Progenitor cell of endocrine pancreas (in vitro differentiated cells): ENCODE measurements at regions not wholly inside any gene's neighbourhood (a gene's known extent, or its start where the extent isn't known, plus 50 kb on each side); places are given as distances from the start of the nearest gene placed in this dataset.

ENCODE experiments used
- DNase-seq: peaks from one replicate; pipeline ENCODE4 v3.0.0; 2021; ENCODE audit warnings: low spot score; ENCODE audit not compliant: unreplicated experiment
- H3K27ac Mint-ChIP-seq: 2 replicates; pipeline ENCODE4 v1.8.0; 2021; ENCODE audit warnings: mild to moderate bottlenecking, moderate library complexity, mixed read lengths
- H3K27me3 Mint-ChIP-seq: 2 replicates; pipeline ENCODE4 v1.8.0; 2021; ENCODE audit warnings: mixed read lengths
- H3K36me3 Mint-ChIP-seq: 2 replicates; pipeline ENCODE4 v1.8.0; 2022; ENCODE audit warnings: mixed read lengths; ENCODE audit not compliant: insufficient read depth
- H3K4me1 Mint-ChIP-seq: 2 replicates; pipeline ENCODE4 v1.8.0; 2021; ENCODE audit warnings: low read depth, mixed read lengths
- H3K4me3 Mint-ChIP-seq: 2 replicates; pipeline ENCODE4 v1.8.0; 2021; ENCODE audit warnings: low read depth, mild to moderate bottlenecking, moderate library complexity, mixed read lengths
- H3K9me3 Mint-ChIP-seq: 2 replicates; pipeline ENCODE4 v1.8.0; 2021; ENCODE audit warnings: low read depth, mixed read lengths
- CTCF ChIP-seq: fragments of 200-600 bp; sonication (generic); IDR thresholded peaks from one replicate; pipeline ENCODE4 v1.5.0; 2021; ENCODE audit warnings: antibody characterized with exemption, mild to moderate bottlenecking; ENCODE audit not compliant: unreplicated experiment

- Mint-ChIP-seq H3K4me3 (no peak overlapping the region), H3K36me3 (no peaks in the 10 kb centered on the region), H3K4me1 (no peaks in the 10 kb centered on the region), H3K9me3 (no peaks in the 10 kb centered on the region), H3K27me3 (peaks cover 3% of the 10 kb centered on the region), H3K27ac (no peak overlapping the region)
- no peak for TF ChIP-seq CTCF
- no peak for DNase-seq
Measured at GRCh38 chr12:68506619-68507018, 104.1 kb upstream of the RAP1B start.

DNA sequence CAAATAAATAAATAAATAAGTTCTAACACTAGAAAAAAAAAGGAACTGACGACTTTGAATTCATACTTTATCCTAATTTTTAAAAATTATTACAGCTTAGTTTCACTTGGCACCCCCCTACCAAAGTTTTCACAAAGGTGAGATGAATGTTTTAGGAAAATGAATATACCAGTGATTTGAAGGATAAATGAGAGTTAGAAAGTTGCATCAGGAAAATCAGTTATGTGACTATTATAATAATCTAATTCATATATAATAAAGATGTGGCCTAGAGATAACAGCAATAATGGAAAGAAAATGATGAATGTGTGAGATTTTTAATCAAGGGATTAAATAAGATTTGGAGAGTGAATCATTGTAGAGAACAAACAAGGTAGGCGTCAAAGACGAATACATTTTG lies 103.0 kb upstream of the RAP1B start:
- no peak for TF ChIP-seq CTCF
- H3K9me3 Mint-ChIP-seq, result no peaks in the 10 kb centered on the region
- no peak overlapping the region for H3K27ac Mint-ChIP-seq
- H3K4me3 Mint-ChIP-seq, result no peak overlapping the region
- H3K4me1 Mint-ChIP-seq, result no peaks in the 10 kb centered on the region
- H3K36me3 Mint-ChIP-seq, result no peaks in the 10 kb centered on the region
- H3K27me3 Mint-ChIP-seq, result peaks cover 3% of the 10 kb centered on the region
- DNase-seq, result no peak

DNA sequence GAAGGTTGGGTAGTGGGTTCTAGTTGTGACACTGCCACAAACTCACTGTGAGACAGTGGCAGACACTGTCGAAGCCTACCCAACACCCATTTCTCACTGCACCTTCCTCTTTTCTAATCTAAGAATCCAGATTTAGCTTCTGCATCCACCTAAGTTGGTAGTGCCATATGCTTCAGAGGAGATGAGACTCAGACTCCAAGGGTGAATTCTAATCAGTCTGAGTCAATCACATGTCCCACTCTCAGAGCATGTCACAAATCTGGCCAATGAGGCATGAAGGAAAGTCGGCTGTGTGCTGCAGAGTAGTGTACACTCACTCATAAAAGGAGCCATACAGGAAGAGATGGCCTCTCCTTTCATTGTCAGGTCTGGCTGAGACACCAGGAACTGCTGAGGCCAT lies 102.1 kb upstream of the RAP1B start:
- Mint-ChIP-seq H3K36me3 (no peaks in the 10 kb centered on the region), H3K9me3 (no peaks in the 10 kb centered on the region), H3K27ac (no peak overlapping the region), H3K4me3 (no peak overlapping the region), H3K27me3 (peaks cover 1% of the 10 kb centered on the region), H3K4me1 (no peaks in the 10 kb centered on the region)
- no peak for DNase-seq
- no peak for TF ChIP-seq CTCF

DNA sequence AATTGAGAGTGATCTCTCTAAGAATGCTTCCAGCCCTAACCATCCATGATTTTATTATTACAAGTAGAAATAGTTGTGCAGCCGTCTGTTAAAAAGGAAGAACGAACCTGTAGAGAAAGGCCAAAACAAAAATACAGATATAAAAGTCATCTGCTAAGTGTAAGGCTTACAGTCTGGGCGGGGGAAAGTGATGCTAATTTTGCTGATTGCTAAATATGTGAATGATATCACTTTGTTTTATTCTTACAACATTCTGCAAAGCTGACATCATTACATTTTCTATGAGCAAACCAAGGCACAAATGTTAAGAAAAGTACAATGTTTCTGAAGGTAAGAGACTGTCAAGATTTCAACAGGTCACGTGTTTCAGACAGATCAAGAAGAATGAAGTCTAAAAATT lies 101.5 kb upstream of the RAP1B start:
- no peak for DNase-seq
- H3K4me3 Mint-ChIP-seq, result no peak overlapping the region
- no peaks in the 10 kb centered on the region for H3K4me1 Mint-ChIP-seq
- no peak for TF ChIP-seq CTCF
- no peaks in the 10 kb centered on the region for H3K36me3 Mint-ChIP-seq
- no peaks in the 10 kb centered on the region for H3K27me3 Mint-ChIP-seq
- no peaks in the 10 kb centered on the region for H3K9me3 Mint-ChIP-seq
- no peak overlapping the region for H3K27ac Mint-ChIP-seq

DNA sequence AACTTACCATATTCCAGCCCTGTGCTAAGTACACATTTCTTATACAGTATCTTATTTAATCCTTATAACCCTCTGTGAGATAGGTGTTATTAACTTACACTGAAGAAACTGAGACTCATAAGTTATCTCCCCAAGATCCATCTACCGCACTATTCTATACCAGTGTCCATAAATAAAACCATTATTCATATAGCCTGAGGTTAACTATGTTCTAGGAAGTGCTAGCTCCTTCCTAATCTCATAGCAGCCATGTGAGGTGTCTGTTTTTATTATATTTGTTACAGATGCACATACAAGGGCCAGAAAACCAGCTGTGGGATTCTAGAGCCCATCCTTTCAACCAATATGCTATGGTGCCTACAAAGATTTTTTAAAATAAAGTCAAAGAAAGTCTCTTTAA lies 100.3 kb upstream of the RAP1B start:
- H3K4me3 Mint-ChIP-seq, result no peak overlapping the region
- no peak for DNase-seq
- H3K27ac Mint-ChIP-seq, result no peak overlapping the region
- no peaks in the 10 kb centered on the region for H3K36me3 Mint-ChIP-seq
- TF ChIP-seq CTCF, result no peak
- no peaks in the 10 kb centered on the region for H3K9me3 Mint-ChIP-seq
- no peaks in the 10 kb centered on the region for H3K27me3 Mint-ChIP-seq
- H3K4me1 Mint-ChIP-seq, result peaks cover 9% of the 10 kb centered on the region
